Heart left ventricle (tissue), 16 donors: ENCODE measurements at regions not wholly inside any gene's neighbourhood (a gene's known extent, or its start where the extent isn't known, plus 50 kb on each side); places are given as distances from the start of the nearest gene placed in this dataset.
A peak's percentile ranks its signal among the peaks of the same experiment; 100 is the strongest.

Source experiments
- ATAC-seq, 4 donors: fragments of 200-7000 bp; cut with Tn5 transposase; one replicate each; pipeline ENCODE4 v1.9.1; 2020 to 2022; ENCODE audit warnings: moderate library complexity in 4 of 4, mild to moderate bottlenecking in 3 of 4, moderate number of reproducible peaks in 1 of 4
- DNase-seq, 5 donors: peaks; one replicate each; pipeline ENCODE4 v3.0.0-alpha.2; 2020
- H3K27ac ChIP-seq, 12 donors: fragments of 200-600 bp; sonication (generic) in 4 of 12; one replicate each; pipeline versions ENCODE4 v1.5.0 to v1.8.0; 2016 to 2022; ENCODE audit warnings: mild to moderate bottlenecking in 2 of 12
- H3K27me3 ChIP-seq, 9 donors: fragments of 200-600 bp; sonication (generic) in 2 of 9; one replicate each; pipeline versions ENCODE4 v1.5.1 to v1.8.0; 2016 to 2022; ENCODE audit warnings: mild to moderate bottlenecking in 3 of 9
- H3K36me3 ChIP-seq, 9 donors: fragments of 200-600 bp; sonication (generic) in 2 of 9; one replicate each; pipeline versions ENCODE4 v1.5.0 to v1.8.0; 2018 to 2022; ENCODE audit warnings: mild to moderate bottlenecking in 2 of 9
- H3K4me1 ChIP-seq, 12 donors: fragments of 200-600 bp; sonication (generic) in 4 of 12; one replicate each; pipeline versions ENCODE4 v1.5.0 to v1.8.0; 2016 to 2022; ENCODE audit warnings: mild to moderate bottlenecking in 3 of 12
- H3K4me3 ChIP-seq, 12 donors: fragments of 200-600 bp; sonication (generic) in 4 of 12; one replicate each; pipeline versions ENCODE4 v1.5.0 to v1.8.0; 2017 to 2022; ENCODE audit warnings: mild to moderate bottlenecking in 9 of 12, moderate library complexity in 4 of 12
- H3K9me3 ChIP-seq, 12 donors: fragments of 200-600 bp; sonication (generic) in 4 of 12; one replicate each; pipeline versions ENCODE4 v1.5.0 to v1.8.0; 2016 to 2022; ENCODE audit warnings: mild to moderate bottlenecking in 1 of 12
- CTCF ChIP-seq, 12 donors: fragments of 200-600 bp; sonication (generic) in 4 of 12; IDR thresholded peaks; one replicate each; pipeline versions ENCODE4 v1.5.0 to v1.8.0; 2018 to 2022; ENCODE audit warnings: antibody characterized with exemption in 12 of 12, mild to moderate bottlenecking in 5 of 12
- POLR2A ChIP-seq, 2 donors: fragments of 450-650 bp; IDR thresholded peaks; one replicate each; pipeline ENCODE4 v1.6.1; 2017; ENCODE audit warnings: antibody characterized with exemption in 2 of 2, mild to moderate bottlenecking in 2 of 2, moderate library complexity in 2 of 2
- WGBS, 4 donors: extraction: QIAGEN DNeasy Blood & Tissue Kit in 2 of 4; methylation state at CpG; one replicate each; pipeline versions ENCODE4 v1.1.5 to v1.1.7; 2013 to 2018; 5-methylcytosine and 5-hydroxymethylcytosine counted together
- intact Hi-C, 10 donors: fragments of 100-400 bp; cut with DNase I; formaldehyde crosslinking; loops; one replicate each; pipeline versions ENCODE4 v1.11.1 to v1.14.2; 2022
- donor health status: ischemic (EF 13 %, LVEDD 7.1; RV severe dilation, severe dysfunction).
- donor health status: healthy with polysubstance abuse.
- donor health status: DM: no; HTN: yes; CAD: no.
- donor health status: DM: no; HTN: no; CAD: no.
- donor health status: ischemic (EF 25% LVEDD 6.9; RV normal size, moderate dysfunction).
- donor health status: ischemic (EF 25% LVEDD 5.7; RV mildly dilated, moderate dysfunction).
- donor health status: healthy.
- donor health status: DM: yes; HTN: yes; CAD: no.
- donor health status: ischemic (EF 35%, LVEDD 5.7; RV mildly dilated, moderate dysfunction).
- donor health status: nonischemic (EF 11% LVEDD 7.7; RV severe dilation, severe dysfunction).
- donor health status: DM: yes; HTN: yes; CAD: no.
- donor health status: PGD.
- donor health status: ischemic (EF 29% LVEDD 5.4; RV normal size, mild dysfunction).
- donor health status: nonischemic (EF 23%, LVEDD 6.1; RV moderate dilation, normal function).

GRCh38 chr2:195001924-195002323 lies 655.1 kb upstream of the SLC39A10 start:
- Histone ChIP-seq H3K9me3 (no peaks in the 10 kb centered on the region), H3K27ac (no peak overlapping the region), H3K4me3 (no peak overlapping the region), H3K36me3 (no peaks in the 10 kb centered on the region), H3K27me3 (no peaks in the 10 kb centered on the region), H3K4me1 (no peaks in the 10 kb centered on the region)
- no peak for ATAC-seq
- no peak for DNase-seq
- TF ChIP-seq CTCF (IDR thresholded peaks at IDR 0.05), result no peak
- TF ChIP-seq POLR2A (IDR thresholded peaks at IDR 0.05), result no peak
- WGBS, 4 donors, result 90 to 93% (median 92%) methylated on average over 3 of the region's 3 CpGs
- intact Hi-C loops, result no loop called here

GRCh38 chr2:194999771-195000170 lies 657.3 kb upstream of the SLC39A10 start:
- intact Hi-C loops, result no loop called here
- Histone ChIP-seq H3K27me3 (no peaks in the 10 kb centered on the region), H3K4me3 (no peak overlapping the region), H3K36me3 (no peaks in the 10 kb centered on the region), H3K9me3 (no peaks in the 10 kb centered on the region), H3K27ac (no peak overlapping the region), H3K4me1 (no peaks in the 10 kb centered on the region)
- ATAC-seq, result no peak
- 53 to 75% (median 69%) methylated on average over 4 of the region's 4 CpGs for WGBS, 4 donors
- DNase-seq, result no peak
- TF ChIP-seq POLR2A (IDR thresholded peaks at IDR 0.05) (no peak), CTCF (IDR thresholded peaks at IDR 0.05) (no peak)

- TF ChIP-seq POLR2A (IDR thresholded peaks at IDR 0.05), result no peak
- peak overlapping the region in 1 of 12 donors; percentile 12 for H3K4me3 ChIP-seq
- no peaks in the 10 kb centered on the region for H3K4me1 ChIP-seq
- H3K27ac ChIP-seq, result no peak overlapping the region
- peaks cover 0 to 4% (median 0%) of the 10 kb centered on the region in 12 donors for H3K9me3 ChIP-seq
- ATAC-seq (no peak), DNase-seq (no peak)
- 80 to 85% (median 81%) methylated on average over 2 of the region's 2 CpGs for WGBS, 4 donors
- no peaks in the 10 kb centered on the region for H3K27me3 ChIP-seq
- no peaks in the 10 kb centered on the region for H3K36me3 ChIP-seq
- intact Hi-C loops, result no loop called here
Measured at GRCh38 chr2:194992648-194993047, 664.4 kb upstream of the SLC39A10 start.

GRCh38 chr2:194985258-194985657 lies 671.8 kb upstream of the SLC39A10 start:
- H3K27ac ChIP-seq, result no peak overlapping the region
- no peaks in the 10 kb centered on the region for H3K36me3 ChIP-seq
- no peaks in the 10 kb centered on the region for H3K4me1 ChIP-seq
- H3K27me3 ChIP-seq, result no peaks in the 10 kb centered on the region
- ATAC-seq (no peak), DNase-seq (no peak)
- TF ChIP-seq CTCF (IDR thresholded peaks at IDR 0.05) (no peak), POLR2A (IDR thresholded peaks at IDR 0.05) (no peak)
- intact Hi-C loops, result no loop called here
- peaks cover 0 to 28% (median 14%) of the 10 kb centered on the region in 12 donors for H3K9me3 ChIP-seq
- 46 to 64% (median 55%) methylated on average over 1 of the region's 1 CpG for WGBS, 4 donors
- H3K4me3 ChIP-seq, result no peak overlapping the region

- no peaks in the 10 kb centered on the region for H3K27me3 ChIP-seq
- H3K4me3 ChIP-seq, result no peak overlapping the region
- no peaks in the 10 kb centered on the region for H3K4me1 ChIP-seq
- WGBS, 4 donors, result 75 to 83% (median 81%) methylated on average over 4 of the region's 4 CpGs
- ATAC-seq (no peak), DNase-seq (no peak)
- H3K36me3 ChIP-seq, result no peaks in the 10 kb centered on the region
- H3K9me3 ChIP-seq, result peaks cover 0 to 12% (median 2%) of the 10 kb centered on the region in 12 donors
- intact Hi-C loops, result no loop called here
- no peak overlapping the region for H3K27ac ChIP-seq
- no peak for TF ChIP-seq POLR2A (IDR thresholded peaks at IDR 0.05)
- TF ChIP-seq CTCF (IDR thresholded peaks at IDR 0.05), result no peak
Measured at GRCh38 chr2:194962254-194962653, 694.8 kb upstream of the SLC39A10 start.
